Sigmoid colon (tissue), 6 donors: ENCODE measurements at regions not wholly inside any gene's neighbourhood (a gene's known extent, or its start where the extent isn't known, plus 50 kb on each side); places are given as distances from the start of the nearest gene placed in this dataset.
"Not testable (repeated sequence)": the region's sequence is repeated elsewhere in the genome, so short reads cannot be mapped to it uniquely, and the experiment has no call there.

Experiments
- DNase-seq: peaks from one replicate; pipeline ENCODE4 v3.0.0-alpha.2; 2019
- H3K27ac ChIP-seq, 4 donors: fragments of 200-600 bp; sonication (generic); one replicate each; pipeline ENCODE4 v1.5.1; 2016 to 2019; ENCODE audit warnings: mild to moderate bottlenecking in 1 of 4
- H3K27me3 ChIP-seq, 3 donors: fragments of 200-600 bp; sonication (generic); one replicate each; pipeline ENCODE4 v1.5.1; 2019; ENCODE audit warnings: mild to moderate bottlenecking in 1 of 3
- H3K36me3 ChIP-seq, 4 donors: fragments of 200-600 bp; sonication (generic); one replicate each; pipeline ENCODE4 v1.5.1; 2016 to 2019
- H3K4me1 ChIP-seq, 4 donors: fragments of 200-600 bp; sonication (generic); one replicate each; pipeline ENCODE4 v1.5.1; 2017 to 2019
- H3K4me3 ChIP-seq, 4 donors: fragments of 200-600 bp; sonication (generic); one replicate each; pipeline ENCODE4 v1.5.1; 2017 to 2019; ENCODE audit warnings: mild to moderate bottlenecking in 2 of 4, moderate library complexity in 1 of 4
- H3K9me3 ChIP-seq, 4 donors: fragments of 200-600 bp in 3 of 4; sonication (generic) in 3 of 4; one replicate each; pipeline versions ENCODE4 v1.5.1 to v1.6.1; 2013 to 2019
- CTCF ChIP-seq, 4 experiments: fragments of 450-650 bp in 3 of 4; fragments of 200-600 bp in 1 of 4; IDR thresholded peaks; one replicate each; pipeline ENCODE4 v1.5.1; 2016 to 2019; ENCODE audit warnings: antibody characterized with exemption in 4 of 4, mild to moderate bottlenecking in 3 of 4, moderate library complexity in 2 of 4
- EP300 ChIP-seq, 4 donors: sonication (generic); formaldehyde crosslinking; IDR thresholded peaks; one replicate each; pipeline ENCODE4 v1.6.1; 2017; ENCODE audit warnings: antibody characterized with exemption in 4 of 4
- POLR2A ChIP-seq, 2 donors: fragments of 450-650 bp; IDR thresholded peaks; one replicate each; pipeline ENCODE4 v1.6.1; 2016; ENCODE audit warnings: antibody characterized with exemption in 2 of 2, mild to moderate bottlenecking in 2 of 2, moderate library complexity in 2 of 2
- POLR2AphosphoS5 ChIP-seq, 4 donors: sonication (generic); formaldehyde crosslinking; IDR thresholded peaks; one replicate each; pipeline ENCODE4 v1.6.1; 2017; ENCODE audit warnings: antibody characterized with exemption in 4 of 4
- WGBS, 2 donors: extraction: QIAGEN DNeasy Blood & Tissue Kit; methylation state at CpG; one replicate each; pipeline ENCODE4 v1.1.7; 2013; 5-methylcytosine and 5-hydroxymethylcytosine counted together
- intact Hi-C: fragments of 100-400 bp; cut with DNase I; formaldehyde crosslinking; loops from one replicate; pipeline ENCODE4 v1.15.1; 2023
- donor health status: healthy with polysubstance abuse.
- donor health status: healthy.

DNA sequence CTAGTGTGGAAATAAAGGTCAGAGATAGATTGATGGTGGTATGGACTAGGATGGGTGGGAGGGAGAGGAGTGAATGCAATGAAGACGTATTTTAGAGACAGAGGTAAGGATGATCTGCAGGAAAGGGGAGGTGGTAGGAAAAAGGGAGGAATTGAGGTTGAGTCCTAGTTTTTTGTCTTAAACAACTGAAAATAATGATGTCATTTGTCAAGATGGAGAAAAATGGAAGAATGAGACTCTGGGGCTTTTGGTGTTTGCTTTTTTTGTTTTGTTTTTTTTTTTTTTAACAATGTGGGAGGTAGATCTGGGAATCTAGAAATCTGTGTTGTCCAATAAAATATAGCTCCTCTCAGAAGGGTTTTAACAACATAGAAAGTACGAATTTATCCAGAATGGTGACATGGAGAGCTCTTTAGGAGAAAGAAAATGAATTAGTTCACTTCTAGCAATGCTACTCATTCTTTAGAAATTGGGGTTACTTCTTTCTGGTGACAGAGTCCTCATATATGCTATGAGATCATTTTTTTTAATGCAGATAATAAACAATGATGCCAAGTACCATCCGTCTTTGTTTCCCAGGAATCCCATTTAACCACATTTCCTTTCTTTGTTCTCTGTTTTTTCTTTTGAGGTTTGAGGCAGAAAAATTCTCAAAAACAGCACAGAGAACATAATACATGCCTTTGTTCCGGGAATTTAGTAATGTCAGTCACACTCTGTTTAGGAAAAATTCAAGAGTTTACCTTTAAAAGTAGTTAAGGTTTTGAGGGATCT is 225.3 kb upstream of the COX10 start:
- Histone ChIP-seq H3K4me3 (no peak overlapping the region), H3K36me3 (no peaks in the 10 kb centered on the region), H3K27me3 (no peaks in the 10 kb centered on the region), H3K27ac (no peak overlapping the region), H3K9me3 (no peaks in the 10 kb centered on the region), H3K4me1 (no peaks in the 10 kb centered on the region)
- no peak for TF ChIP-seq CTCF (IDR thresholded peaks at IDR 0.05)
- TF ChIP-seq EP300 (IDR thresholded peaks at IDR 0.05): no peak
- TF ChIP-seq POLR2A (IDR thresholded peaks at IDR 0.05): no peak
- TF ChIP-seq POLR2AphosphoS5 (IDR thresholded peaks at IDR 0.05): no peak
- intact Hi-C loops: no loop called here
- 77 to 78% methylated on average over 4 of the region's 4 CpGs for WGBS, 2 donors
- no peak for DNase-seq

- no peak for DNase-seq
- Histone ChIP-seq H3K27ac (no peak overlapping the region), H3K36me3 (no peaks in the 10 kb centered on the region), H3K4me1 (no peaks in the 10 kb centered on the region), H3K27me3 (no peaks in the 10 kb centered on the region), H3K9me3 (peaks cover 0 to 7% (median 1%) of the 10 kb centered on the region in 4 donors), H3K4me3 (no peak overlapping the region)
- TF ChIP-seq POLR2A (IDR thresholded peaks at IDR 0.05): no peak
- 86 to 94% methylated on average over 1 of the region's 1 CpG for WGBS, 2 donors
- intact Hi-C loops: no loop called here
Measured at GRCh38 chr17:13851889-13852288, 217.4 kb upstream of the COX10 start.

GRCh38 chr17:13855730-13856129 is 213.6 kb upstream of the COX10 start:
- H3K36me3 ChIP-seq, intact Hi-C loops, H3K9me3 ChIP-seq, H3K4me3 ChIP-seq, H3K4me1 ChIP-seq, DNase-seq, H3K27me3 ChIP-seq, H3K27ac ChIP-seq: not testable (repeated sequence)
- 72 to 85% methylated on average over 4 of the region's 4 CpGs for WGBS, 2 donors

GRCh38 chr17:13862346-13862745 is 207.0 kb upstream of the COX10 start:
- WGBS, 2 donors: 95 to 97% methylated on average over 3 of the region's 3 CpGs
- TF ChIP-seq POLR2AphosphoS5 (IDR thresholded peaks at IDR 0.05) (no peak), EP300 (IDR thresholded peaks at IDR 0.05) (no peak), POLR2A (IDR thresholded peaks at IDR 0.05) (no peak), CTCF (IDR thresholded peaks at IDR 0.05) (no peak)
- no peaks in the 10 kb centered on the region for H3K27me3 ChIP-seq
- H3K27ac ChIP-seq: no peak overlapping the region
- no peak overlapping the region for H3K4me3 ChIP-seq
- intact Hi-C loops: no loop called here
- H3K36me3 ChIP-seq: no peaks in the 10 kb centered on the region
- H3K4me1 ChIP-seq: no peaks in the 10 kb centered on the region
- peaks cover 0 to under 1% (median 0%) of the 10 kb centered on the region in 4 donors for H3K9me3 ChIP-seq
- DNase-seq: no peak

DNA sequence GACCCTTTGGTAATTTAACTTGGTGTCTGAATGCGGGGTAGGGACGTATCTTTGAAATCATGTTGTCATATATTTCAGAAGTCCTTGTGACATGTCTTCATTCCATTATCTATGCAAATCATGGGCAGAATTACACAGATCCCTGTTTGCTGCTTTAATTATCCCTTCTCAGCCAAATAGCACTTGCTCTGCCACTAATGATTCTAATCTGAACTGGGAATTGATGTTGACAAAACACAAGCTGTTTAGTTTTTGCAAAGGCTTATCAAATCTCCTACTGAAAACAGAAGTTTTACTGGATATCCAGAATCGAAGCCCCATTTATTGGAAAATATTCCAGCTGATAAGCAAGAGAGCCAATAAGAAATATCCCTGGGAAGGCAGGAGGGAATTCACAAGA is 205.9 kb upstream of the COX10 start:
- Histone ChIP-seq H3K27ac (no peak overlapping the region), H3K36me3 (no peaks in the 10 kb centered on the region), H3K9me3 (peaks cover 0 to 4% (median 1%) of the 10 kb centered on the region in 4 donors), H3K4me1 (no peaks in the 10 kb centered on the region), H3K4me3 (no peak overlapping the region), H3K27me3 (no peaks in the 10 kb centered on the region)
- intact Hi-C loops: no loop called here
- DNase-seq: no peak
- 75 to 82% methylated on average over 3 of the region's 3 CpGs for WGBS, 2 donors
- no peak for TF ChIP-seq POLR2AphosphoS5 (IDR thresholded peaks at IDR 0.05)
- TF ChIP-seq POLR2A (IDR thresholded peaks at IDR 0.05): no peak
- TF ChIP-seq EP300 (IDR thresholded peaks at IDR 0.05): no peak
- TF ChIP-seq CTCF (IDR thresholded peaks at IDR 0.05): no peak

- Histone ChIP-seq H3K4me3 (no peak overlapping the region), H3K36me3 (no peaks in the 10 kb centered on the region), H3K27ac (no peak overlapping the region), H3K27me3 (no peaks in the 10 kb centered on the region), H3K9me3 (peaks cover 0 to 4% (median 1%) of the 10 kb centered on the region in 4 donors), H3K4me1 (no peaks in the 10 kb centered on the region)
- DNase-seq: no peak
- intact Hi-C loops: no loop called here
- 61 to 62% methylated on average over 3 of the region's 3 CpGs for WGBS, 2 donors
- TF ChIP-seq EP300 (IDR thresholded peaks at IDR 0.05) (no peak), POLR2AphosphoS5 (IDR thresholded peaks at IDR 0.05) (no peak), CTCF (IDR thresholded peaks at IDR 0.05) (no peak), POLR2A (IDR thresholded peaks at IDR 0.05) (no peak)
Measured at GRCh38 chr17:13864521-13864920, 204.8 kb upstream of the COX10 start.
